Pancreas (tissue), 10 donors: ENCODE measurements at regions not wholly inside any gene's neighbourhood (a gene's known extent, or its start where the extent isn't known, plus 50 kb on each side); places are given as distances from the start of the nearest gene placed in this dataset.

ENCODE experiments used
- ATAC-seq, 4 donors: fragments of 200-7000 bp; cut with Tn5 transposase; one replicate each; pipeline versions ENCODE4 v1.8.0 to v1.9.1; 2020; ENCODE audit warnings: mild to moderate bottlenecking in 4 of 4, moderate library complexity in 4 of 4
- DNase-seq, 6 donors: peaks; one replicate each; pipeline ENCODE4 v3.0.0-alpha.2; 2020
- FAIRE-seq: peaks from 2 replicates; lab custom pipeline; 2012; peaks lifted over from hg19 to GRCh38; lab: Jason Lieb, UNC
- H3K27ac ChIP-seq, 4 donors: fragments of 200-600 bp; sonication (generic); 1 replicate in 3 of 4; 2 replicates in 1 of 4; pipeline versions ENCODE4 v1.5.0 to v1.8.0; 2020
- H3K27me3 ChIP-seq, 4 donors: fragments of 200-600 bp; one replicate each; pipeline ENCODE4 v1.8.0; 2021
- H3K36me3 ChIP-seq, 3 donors: fragments of 200-600 bp; sonication (generic) in 1 of 3; one replicate each; pipeline versions ENCODE4 v1.5.0 to v1.8.0; 2020 to 2021
- H3K4me1 ChIP-seq, 3 donors: fragments of 200-600 bp; one replicate each; pipeline ENCODE4 v1.8.0; 2021
- H3K4me3 ChIP-seq, 4 donors: fragments of 200-600 bp; sonication (generic) in 2 of 4; one replicate each; pipeline versions ENCODE4 v1.5.0 to v1.8.0; 2020 to 2021
- H3K9me3 ChIP-seq, 4 donors: fragments of 200-600 bp; one replicate each; pipeline ENCODE4 v1.8.0; 2021
- WGBS, 2 donors: extraction: QIAGEN DNeasy Blood & Tissue Kit; methylation state at CpG; one replicate each; pipeline ENCODE4 v1.1.7; 2013; 5-methylcytosine and 5-hydroxymethylcytosine counted together
- intact Hi-C, 3 donors: fragments of 100-400 bp; cut with DNase I; formaldehyde crosslinking; loops; one replicate each; pipeline versions ENCODE4 v1.11.1 to v1.14.2; 2022
- TF ChIP-seq, protein P1 (sequence below), 4 donors: fragments of 200-600 bp; sonication (generic) in 3 of 4; IDR thresholded peaks; one replicate each; pipeline versions ENCODE4 v1.5.0 to v1.8.0; 2021; ENCODE audit warnings: antibody characterized with exemption in 4 of 4
- donor health status: healthy with polysubstance abuse.
- donor health status: DM: no; HTN: no; CAD: no; lungs with moderate emphysema.
- donor health status: DM: no; HTN: no; CAD: no.
- donor health status: control.
- donor health status: control.
- donor health status: Bipolar disorder and iron deficiency.
- donor health status: DM: yes; HTN: yes; CAD: no.
- donor health status: DM: no; HTN: no; CAD: no.
- donor health status: DM: no; HTN: no; CAD: no.
- donor health status: DM: yes; HTN: yes; CAD: no.

DNA sequence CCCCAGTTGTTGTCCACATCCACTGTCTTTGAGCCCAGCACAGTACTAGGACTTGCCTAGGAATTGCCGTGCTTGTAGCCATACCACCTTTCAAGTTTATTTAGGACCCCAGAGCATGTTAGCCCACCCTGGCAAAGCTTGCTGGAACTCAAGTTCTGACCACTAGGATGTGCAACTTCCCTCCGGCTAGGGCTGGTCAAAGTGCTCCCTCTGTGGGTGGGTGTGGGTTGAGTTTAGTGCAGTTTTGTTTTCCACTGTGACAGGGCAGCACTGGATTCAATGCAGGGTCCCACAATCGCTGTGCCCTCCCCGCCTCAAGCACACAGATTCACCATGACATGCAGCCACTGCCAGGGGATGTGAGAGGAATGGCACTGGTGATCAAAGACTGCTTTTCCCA is 96.0 kb downstream of the RASGEF1B start:
- WGBS, 2 donors: 89 to 91% methylated on average over 4 of the region's 4 CpGs

GRCh38 chr4:81369886-81370285 is 101.8 kb downstream of the RASGEF1B start:
- no peak for FAIRE-seq
- Histone ChIP-seq H3K4me1 (no peaks in the 10 kb centered on the region), H3K27me3 (no peaks in the 10 kb centered on the region), H3K36me3 (no peaks in the 10 kb centered on the region), H3K27ac (no peak overlapping the region), H3K9me3 (no peaks in the 10 kb centered on the region), H3K4me3 (no peak overlapping the region)
- TF ChIP-seq, protein P1, sequence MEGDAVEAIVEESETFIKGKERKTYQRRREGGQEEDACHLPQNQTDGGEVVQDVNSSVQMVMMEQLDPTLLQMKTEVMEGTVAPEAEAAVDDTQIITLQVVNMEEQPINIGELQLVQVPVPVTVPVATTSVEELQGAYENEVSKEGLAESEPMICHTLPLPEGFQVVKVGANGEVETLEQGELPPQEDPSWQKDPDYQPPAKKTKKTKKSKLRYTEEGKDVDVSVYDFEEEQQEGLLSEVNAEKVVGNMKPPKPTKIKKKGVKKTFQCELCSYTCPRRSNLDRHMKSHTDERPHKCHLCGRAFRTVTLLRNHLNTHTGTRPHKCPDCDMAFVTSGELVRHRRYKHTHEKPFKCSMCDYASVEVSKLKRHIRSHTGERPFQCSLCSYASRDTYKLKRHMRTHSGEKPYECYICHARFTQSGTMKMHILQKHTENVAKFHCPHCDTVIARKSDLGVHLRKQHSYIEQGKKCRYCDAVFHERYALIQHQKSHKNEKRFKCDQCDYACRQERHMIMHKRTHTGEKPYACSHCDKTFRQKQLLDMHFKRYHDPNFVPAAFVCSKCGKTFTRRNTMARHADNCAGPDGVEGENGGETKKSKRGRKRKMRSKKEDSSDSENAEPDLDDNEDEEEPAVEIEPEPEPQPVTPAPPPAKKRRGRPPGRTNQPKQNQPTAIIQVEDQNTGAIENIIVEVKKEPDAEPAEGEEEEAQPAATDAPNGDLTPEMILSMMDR (IDR thresholded peaks at IDR 0.05): no peak
- intact Hi-C loops: no loop called here
- 72 to 90% methylated on average over 4 of the region's 4 CpGs for WGBS, 2 donors
- ATAC-seq: no peak
- no peak for DNase-seq

More for the DNA sequence above, 96.0 kb downstream of the RASGEF1B start:
- Histone ChIP-seq H3K27me3 (no peaks in the 10 kb centered on the region), H3K4me3 (no peak overlapping the region), H3K36me3 (no peaks in the 10 kb centered on the region), H3K4me1 (peaks cover 0 to 10% (median 8%) of the 10 kb centered on the region in 3 donors), H3K9me3 (no peaks in the 10 kb centered on the region), H3K27ac (no peak overlapping the region)
- no peak for ATAC-seq
- FAIRE-seq: no peak
- DNase-seq: no peak
- intact Hi-C loops: no loop called here
- TF ChIP-seq, protein P1 (IDR thresholded peaks at IDR 0.05): no peak

GRCh38 chr4:81366779-81367178 is 104.9 kb downstream of the RASGEF1B start:
- Histone ChIP-seq H3K4me3 (no peak overlapping the region), H3K27ac (no peak overlapping the region), H3K9me3 (no peaks in the 10 kb centered on the region), H3K36me3 (no peaks in the 10 kb centered on the region), H3K4me1 (no peaks in the 10 kb centered on the region), H3K27me3 (no peaks in the 10 kb centered on the region)
- DNase-seq: no peak
- TF ChIP-seq, protein P1 (IDR thresholded peaks at IDR 0.05): no peak
- intact Hi-C loops: no loop called here
- no peak for ATAC-seq
- WGBS, 2 donors: 78 to 89% methylated on average over 4 of the region's 4 CpGs
- FAIRE-seq: no peak

DNA sequence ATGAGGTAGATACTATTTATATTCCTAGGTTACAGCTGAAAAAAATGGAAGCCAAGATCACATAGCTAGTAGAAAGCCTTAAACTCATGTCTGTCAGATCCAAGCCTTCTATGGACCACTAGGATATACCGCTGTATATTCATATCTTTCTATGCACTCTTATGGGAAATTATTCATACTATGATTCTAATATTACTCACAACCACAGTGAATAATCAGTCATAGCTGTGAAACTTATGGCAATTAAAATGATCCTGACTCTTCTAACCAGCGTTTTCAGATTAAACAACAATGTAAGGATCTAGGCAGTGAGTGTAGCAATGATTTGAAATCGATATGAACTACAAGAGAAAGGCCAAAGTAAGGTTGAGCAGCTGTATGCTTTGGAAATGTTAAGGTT is 111.0 kb downstream of the RASGEF1B start:
- 69 to 81% methylated on average over 3 of the region's 3 CpGs for WGBS, 2 donors
- H3K4me1 ChIP-seq: no peaks in the 10 kb centered on the region

DNA sequence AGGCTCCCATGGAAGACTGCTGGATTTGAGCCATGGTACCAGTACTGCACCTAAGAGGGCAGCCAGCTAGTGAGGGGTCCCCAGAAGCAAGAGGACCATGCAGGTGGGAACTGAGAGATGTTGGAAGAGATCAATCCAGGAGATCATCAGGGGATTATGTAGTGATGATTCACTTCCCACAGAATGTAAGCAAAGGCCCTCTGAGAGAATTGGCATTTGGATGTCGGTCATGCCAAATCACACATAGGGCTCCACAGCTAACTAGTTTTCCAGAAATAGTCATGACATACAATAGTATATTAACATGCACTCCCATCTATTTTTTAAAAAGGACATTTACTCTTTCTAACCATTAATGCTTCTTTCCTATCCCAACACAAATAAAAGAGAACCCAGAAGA is 112.5 kb downstream of the RASGEF1B start:
- WGBS, 2 donors: 90 to 96% methylated on average over 1 of the region's 1 CpG
- intact Hi-C loops: no loop called here
- FAIRE-seq: no peak

More for the DNA sequence above, 111.0 kb downstream of the RASGEF1B start:
- TF ChIP-seq, protein P1 (IDR thresholded peaks at IDR 0.05): no peak
- DNase-seq (no peak), ATAC-seq (no peak), FAIRE-seq (no peak)
- no peak overlapping the region for H3K27ac ChIP-seq
- no peak overlapping the region for H3K4me3 ChIP-seq
- H3K9me3 ChIP-seq: no peaks in the 10 kb centered on the region
- intact Hi-C loops: no loop called here
- H3K36me3 ChIP-seq: no peaks in the 10 kb centered on the region
- no peaks in the 10 kb centered on the region for H3K27me3 ChIP-seq

More for the DNA sequence above, 112.5 kb downstream of the RASGEF1B start:
- Histone ChIP-seq H3K4me3 (no peak overlapping the region), H3K27me3 (no peaks in the 10 kb centered on the region), H3K9me3 (no peaks in the 10 kb centered on the region), H3K36me3 (no peaks in the 10 kb centered on the region), H3K4me1 (no peaks in the 10 kb centered on the region), H3K27ac (no peak overlapping the region)
- no peak for ATAC-seq
- TF ChIP-seq, protein P1 (IDR thresholded peaks at IDR 0.05): no peak
- DNase-seq: no peak
